Erythroblast (primary cell): ENCODE measurements at regions not wholly inside any gene's neighbourhood (a gene's known extent, or its start where the extent isn't known, plus 50 kb on each side); places are given as distances from the start of the nearest gene placed in this dataset.

Experiments
- GATA1 ChIP-seq: IDR thresholded peaks from 2 replicates; pipeline ENCODE4 v1.6.1; 2011; ENCODE audit warnings: low read depth, mild to moderate bottlenecking, control low read depth, low read length, moderate library complexity
- POLR2A ChIP-seq: IDR thresholded peaks from 2 replicates; pipeline ENCODE4 v1.6.1; 2011; ENCODE audit warnings: mild to moderate bottlenecking, low read length

GRCh38 chr14:89628521-89628920 is 211.5 kb upstream of the FOXN3 start:
- no peak for TF ChIP-seq POLR2A
- TF ChIP-seq GATA1 = no peak
